Right forelimb (tissue), 1 donor: ENCODE measurements at regions not wholly inside any gene's neighbourhood (a gene's known extent, or its start where the extent isn't known, plus 50 kb on each side); places are given as distances from the start of the nearest gene placed in this dataset.
"Not testable (repeated sequence)": the region's sequence is repeated elsewhere in the genome, so short reads cannot be mapped to it uniquely, and the experiment has no call there.

Source experiments
- DNase-seq: peaks from one replicate; pipeline ENCODE4 v3.0.0-alpha.2; 2018

- DNase-seq, result no peak
These were observed 1125.2 kb upstream of the FANCL start for GRCh38 chr2:59366288-59366687.

GRCh38 chr2:59354498-59354897, 1113.4 kb upstream of the FANCL start:
- DNase-seq, result no peak

DNA sequence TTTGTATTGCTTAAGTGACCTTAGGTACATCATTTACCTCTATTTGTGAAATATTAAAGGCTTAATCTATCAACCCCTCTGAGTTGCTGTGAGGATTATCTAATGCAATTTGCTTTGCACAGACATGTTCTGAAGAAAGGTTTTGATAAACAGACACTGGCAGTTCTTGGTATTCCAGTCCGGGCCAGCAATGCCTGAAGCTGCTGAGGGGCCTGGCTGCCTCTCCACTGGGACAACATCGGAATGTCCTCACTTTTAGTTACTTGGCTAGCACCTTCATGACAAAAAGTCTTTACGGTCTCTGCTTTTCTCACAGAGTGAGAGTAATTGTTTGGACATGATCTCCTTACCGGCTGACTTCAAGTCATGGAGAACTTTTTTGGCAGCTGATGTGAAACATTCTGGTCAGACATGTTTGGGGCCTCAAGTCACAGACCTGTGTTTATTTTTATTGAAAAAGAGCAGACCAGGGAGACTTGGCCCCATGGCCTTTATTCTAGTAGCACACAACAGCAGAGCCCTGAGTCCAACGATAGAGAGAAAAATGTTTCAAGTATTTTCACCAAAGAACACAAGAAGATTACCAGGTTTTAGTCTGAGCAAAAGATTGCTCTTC, 1112.3 kb upstream of the FANCL start:
- no peak for DNase-seq

GRCh38 chr2:59342166-59342565, 1101.0 kb upstream of the FANCL start:
- DNase-seq, result no peak

DNA sequence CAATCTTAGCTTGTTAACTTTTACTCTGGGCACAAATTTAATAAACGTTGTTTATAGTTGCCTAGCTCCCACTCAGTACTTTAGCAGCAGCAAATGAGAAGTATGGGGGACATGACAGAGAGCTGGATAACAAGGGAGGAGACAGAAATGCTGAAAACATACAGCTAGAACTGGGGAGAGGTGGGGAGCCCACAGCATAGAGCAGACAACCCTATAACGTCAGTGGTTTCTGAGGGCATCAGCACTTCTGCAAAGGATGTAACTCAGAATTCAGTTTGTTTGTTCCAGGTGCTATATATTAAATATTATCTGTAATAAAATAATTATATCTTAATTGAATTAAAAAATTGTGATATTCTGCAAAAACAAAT, 1098.7 kb upstream of the FANCL start:
- no peak for DNase-seq

DNA sequence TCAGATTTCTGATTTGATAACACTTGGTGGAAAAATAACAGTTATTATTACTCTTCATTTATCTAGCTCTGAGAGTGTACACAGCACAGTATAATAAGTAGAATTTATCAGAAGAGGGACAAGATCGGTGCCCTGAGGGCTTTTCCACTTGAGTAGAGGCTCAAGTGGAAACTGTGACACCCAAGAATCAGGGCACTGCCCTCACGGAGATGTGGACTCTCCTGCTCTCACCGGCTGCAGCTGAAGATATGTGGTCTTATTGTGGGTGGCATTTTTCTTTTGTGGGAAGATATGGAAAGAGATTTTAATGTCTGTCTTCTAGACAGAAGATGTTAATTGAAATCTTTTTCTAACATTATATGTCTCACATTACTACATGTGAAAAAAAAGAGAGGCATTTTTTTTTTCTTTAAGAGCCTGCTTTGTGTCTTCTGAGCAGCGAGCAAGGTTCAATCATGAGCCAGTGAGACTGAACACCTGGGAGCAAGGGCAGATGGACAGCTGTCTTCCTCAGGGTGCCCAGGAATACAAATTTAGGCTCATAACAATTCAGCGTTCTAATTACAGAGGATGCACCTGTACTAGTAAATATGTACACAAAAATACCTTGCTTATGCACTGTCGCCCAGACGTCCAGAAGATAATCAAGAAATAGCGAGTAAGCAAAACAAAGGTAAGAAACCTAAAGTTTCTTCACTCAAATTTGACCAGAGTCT, 1098.2 kb upstream of the FANCL start:
- no peak for DNase-seq

- no peak for DNase-seq
These were observed 1091.9 kb upstream of the FANCL start for GRCh38 chr2:59333007-59333406.

DNA sequence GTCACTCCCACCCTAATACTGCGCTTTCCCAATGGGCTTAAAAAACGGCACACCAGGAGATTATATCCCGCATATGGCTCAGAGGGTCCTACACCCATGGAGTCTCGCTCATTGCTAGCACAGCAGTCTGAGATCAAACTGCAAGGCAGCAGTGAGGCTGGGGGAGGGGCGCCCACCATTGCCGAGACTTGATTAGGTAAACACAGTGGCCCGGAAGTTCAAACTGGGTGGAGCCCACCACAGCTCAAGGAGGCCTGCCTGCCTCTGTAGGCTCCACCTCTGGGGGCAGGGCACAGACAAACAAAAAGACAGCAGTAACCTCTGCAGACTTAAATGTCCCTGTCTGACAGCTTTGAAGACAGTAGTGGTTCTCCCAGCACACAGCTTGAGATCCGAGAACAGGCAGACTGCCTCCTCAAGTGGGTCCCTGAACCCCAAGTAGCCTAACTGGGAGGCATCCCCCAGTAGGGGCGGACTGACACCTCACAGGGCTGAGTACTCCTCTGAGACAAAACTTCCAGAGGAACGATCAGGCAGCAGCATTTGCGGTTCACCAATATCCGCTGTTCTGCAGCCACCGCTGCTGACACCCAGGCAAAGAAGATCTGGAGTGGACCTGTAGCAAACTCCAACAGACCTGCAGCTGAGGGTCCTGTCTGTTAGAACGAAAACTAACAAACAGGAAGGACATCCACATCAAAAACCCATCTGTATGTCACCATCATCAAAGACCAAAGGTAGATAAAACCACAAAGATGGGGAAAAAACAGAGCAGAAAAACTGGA, 1085.6 kb upstream of the FANCL start:
- not testable (repeated sequence) for DNase-seq

- no peak for DNase-seq
These were observed 1081.7 kb upstream of the FANCL start for GRCh38 chr2:59322870-59323269.

GRCh38 chr2:59322005-59322404, 1080.9 kb upstream of the FANCL start:
- DNase-seq, result no peak

DNA sequence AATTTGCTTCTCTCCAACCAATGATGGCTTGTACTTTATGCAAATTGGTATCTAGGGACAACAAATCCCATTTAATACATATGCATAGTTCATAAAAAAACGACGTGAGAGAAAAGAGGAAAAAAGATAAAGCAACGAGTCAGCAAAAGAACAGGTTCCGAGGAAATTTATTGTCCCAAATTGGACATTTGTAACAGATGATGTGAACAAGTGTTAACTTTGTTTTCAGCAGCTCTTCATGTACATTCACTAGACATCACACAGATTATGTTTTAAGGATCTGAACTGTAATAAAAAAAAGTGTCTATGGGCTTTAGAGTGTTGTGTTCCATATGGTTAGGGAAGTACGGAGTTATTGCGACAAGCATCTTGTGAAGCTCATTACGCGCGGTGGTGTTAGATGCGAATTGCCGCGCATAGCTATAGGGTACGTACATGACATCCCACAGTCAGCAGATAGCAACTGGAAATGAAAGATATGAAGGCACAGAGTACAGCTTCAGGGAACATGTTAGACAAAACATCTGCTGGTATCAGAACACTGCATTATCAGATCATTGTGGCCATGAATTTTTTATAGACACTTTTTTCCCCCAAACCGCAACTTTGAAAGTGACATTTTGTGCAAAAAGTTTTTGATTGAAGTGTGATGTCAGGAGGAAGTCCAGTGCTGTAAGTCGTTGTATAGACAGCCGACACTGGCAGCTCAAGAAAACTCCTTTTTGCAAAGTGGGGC, 1073.1 kb upstream of the FANCL start:
- DNase-seq, result no peak

DNA sequence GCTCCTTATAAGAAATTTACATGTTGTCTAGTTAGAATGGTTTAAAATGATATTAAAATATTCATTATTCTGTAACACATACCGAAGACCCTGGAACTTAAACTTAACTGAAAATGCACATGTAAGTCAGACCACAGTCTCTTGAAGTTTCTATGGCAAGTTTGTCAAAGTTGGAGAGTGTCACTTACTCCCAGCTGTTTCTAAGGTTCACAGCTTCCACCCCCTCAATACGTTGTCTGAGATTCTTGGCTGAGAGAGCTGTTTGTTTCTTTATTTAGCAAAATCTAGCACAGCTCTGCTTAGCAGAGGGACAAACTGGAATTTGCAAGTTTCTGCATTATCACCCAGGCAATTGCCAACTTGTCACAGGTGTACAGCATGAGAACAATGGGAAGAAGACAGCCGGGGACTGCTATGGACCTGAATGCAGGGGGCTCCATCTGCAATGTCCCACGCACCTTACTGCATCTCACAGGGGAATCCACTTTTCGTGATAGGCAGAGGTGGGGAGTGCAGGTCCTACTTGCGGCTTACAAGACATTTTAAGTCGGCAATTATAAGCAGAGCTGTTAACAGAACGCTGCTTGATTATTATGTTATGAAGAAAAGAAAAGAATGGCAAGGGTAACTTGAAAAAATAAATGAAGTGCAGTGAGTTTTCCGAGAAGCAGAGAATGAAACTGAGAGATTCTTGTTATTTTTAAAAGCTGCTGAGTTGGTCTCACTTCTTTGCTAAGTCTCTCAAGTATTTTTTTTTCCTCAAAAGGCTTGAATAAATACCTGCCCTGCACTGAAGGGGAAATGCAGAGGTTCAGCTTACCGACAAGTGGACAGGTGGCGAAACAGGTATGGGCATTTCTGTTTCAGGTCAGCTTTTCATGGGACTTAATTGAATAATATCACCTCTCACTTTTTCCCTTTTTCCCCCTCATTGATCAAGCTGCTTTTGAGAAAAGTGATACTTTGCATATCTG, 1072.1 kb upstream of the FANCL start:
- no peak for DNase-seq

DNA sequence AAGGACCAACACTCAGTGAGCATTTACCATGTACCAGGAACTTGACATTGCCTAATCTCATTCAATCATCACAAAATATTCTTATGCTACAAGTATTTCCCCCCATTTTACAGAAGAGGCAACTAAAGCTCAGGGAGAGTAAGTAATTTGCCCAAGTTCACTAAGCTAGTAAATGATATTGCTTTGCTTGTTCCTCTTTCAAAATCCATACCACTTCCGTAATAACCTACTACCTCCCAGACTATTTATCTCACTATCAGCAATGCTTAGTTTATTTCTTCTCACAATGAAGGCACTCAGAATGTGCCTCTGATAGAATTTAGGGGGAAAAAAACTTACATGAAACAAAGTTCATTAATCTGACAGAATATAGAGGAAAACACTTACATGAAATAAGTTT, 1070.9 kb upstream of the FANCL start:
- no peak for DNase-seq

DNA sequence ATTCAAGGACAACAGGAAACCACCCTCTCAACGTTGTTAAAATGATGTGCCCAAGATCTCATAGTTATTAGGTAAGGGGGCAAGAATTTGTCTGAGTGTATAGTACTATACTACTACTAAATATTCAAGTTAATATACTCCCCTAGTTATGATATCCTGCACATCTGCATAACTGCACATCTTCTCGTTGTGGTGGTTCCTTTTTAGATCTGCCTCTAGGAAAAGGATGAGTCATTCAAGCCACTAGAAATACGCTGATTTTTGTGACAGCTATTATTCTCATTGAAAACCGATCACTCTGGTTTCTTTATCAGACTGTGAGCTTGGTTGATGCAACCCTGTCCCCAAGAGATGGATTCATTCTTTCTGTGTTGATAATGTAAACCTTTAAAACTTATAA, 1067.0 kb upstream of the FANCL start:
- no peak for DNase-seq

DNA sequence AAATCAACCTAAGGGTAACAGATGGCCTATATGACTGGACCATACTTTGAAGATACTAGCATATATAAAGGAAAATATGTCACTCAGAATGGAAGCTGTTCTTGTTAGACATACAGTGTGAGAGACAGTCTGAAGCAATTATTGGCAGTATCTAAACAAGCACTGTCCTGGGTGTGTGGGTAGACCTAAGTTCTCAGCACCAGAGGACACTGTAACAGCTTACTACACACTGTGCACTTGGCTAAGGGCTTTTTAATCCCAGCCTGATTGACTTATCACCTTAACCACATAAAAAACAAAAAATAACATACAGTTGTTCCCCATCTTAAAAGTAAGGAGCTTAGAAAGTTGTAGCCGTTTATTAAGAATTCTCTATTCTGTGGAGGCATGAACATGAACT, 1066.1 kb upstream of the FANCL start:
- DNase-seq, result no peak

GRCh38 chr2:59303272-59303671, 1062.1 kb upstream of the FANCL start:
- no peak for DNase-seq

DNA sequence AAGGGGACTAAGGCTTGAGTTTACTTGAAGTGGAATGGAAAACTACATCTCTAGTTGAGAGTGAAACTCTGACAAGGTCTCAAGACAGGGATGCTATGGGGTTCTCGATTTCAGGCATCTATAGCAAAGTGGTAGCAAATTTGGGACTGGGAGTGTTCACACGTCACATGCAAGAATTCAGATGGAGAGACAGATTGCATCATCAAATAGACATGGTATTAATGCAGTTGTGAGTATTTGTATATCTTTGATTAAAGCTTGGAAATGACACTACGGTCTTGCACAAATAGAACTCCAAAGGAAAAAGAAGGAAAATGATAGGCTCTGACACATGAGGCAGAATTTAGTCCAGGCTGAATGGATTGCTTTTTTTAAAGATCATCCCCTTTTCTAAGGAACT, 1061.6 kb upstream of the FANCL start:
- no peak for DNase-seq

DNA sequence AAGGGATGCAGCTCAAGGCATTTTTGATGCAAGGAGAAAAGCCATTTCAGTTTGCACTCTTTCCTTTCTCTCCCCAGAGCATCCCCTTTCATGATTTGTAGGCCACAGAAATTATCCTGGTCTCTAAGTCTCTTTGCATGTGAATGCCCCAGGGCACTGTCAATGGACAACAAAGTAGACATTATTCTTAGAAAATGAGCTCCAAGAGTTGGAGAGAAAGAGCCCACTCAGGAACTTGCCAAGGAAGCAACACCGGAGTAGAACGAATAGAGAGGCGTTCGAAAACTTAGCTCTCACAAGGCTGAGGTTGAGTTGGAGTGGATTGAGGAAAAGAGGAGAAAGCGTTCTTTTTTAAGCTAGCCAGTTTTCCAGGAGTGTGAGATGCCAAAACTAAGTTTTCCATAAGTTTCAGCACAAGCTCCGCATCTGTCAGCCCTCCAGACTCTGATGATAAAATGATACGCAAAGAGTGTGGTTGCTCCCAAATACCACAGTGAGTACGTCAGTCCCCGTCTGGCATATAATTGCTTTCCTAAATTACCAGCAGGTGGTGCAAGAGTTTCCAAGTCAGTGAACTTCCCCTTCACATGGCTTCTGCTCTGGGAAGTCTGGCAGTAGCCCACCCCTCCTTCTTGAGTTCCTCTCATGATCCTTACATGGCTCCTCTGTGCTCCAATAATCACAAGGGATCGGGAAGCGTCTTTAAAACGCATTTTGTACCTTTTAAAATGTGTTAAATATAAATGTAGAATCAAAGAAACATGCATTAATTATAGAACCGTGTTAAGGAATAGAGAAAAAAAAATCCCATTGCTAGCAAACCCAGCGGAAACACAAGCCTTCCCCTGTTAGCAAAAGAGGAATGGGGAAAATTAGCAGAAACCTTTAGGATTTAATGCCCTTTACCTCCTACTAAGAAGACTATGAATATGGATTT, 1060.6 kb upstream of the FANCL start:
- DNase-seq, result peak; percentile 70

GRCh38 chr2:59297816-59298215, 1056.7 kb upstream of the FANCL start:
- no peak for DNase-seq

- no peak for DNase-seq
These were observed 1055.2 kb upstream of the FANCL start for GRCh38 chr2:59296279-59296678.
